Mesendoderm (in vitro differentiated cells): ENCODE measurements at regions not wholly inside any gene's neighbourhood (a gene's known extent, or its start where the extent isn't known, plus 50 kb on each side); places are given as distances from the start of the nearest gene placed in this dataset.
A peak's percentile ranks its signal among the peaks of the same experiment; 100 is the strongest.

Experiments
- DNase-seq: peaks from one replicate; pipeline ENCODE4 v3.0.0; 2013
- H2AK5ac ChIP-seq: 2 replicates; pipeline ENCODE4 v1.6.1; 2013; ENCODE audit warnings: low read length, inconsistent platforms
- H2BK120ac ChIP-seq: 2 replicates; pipeline ENCODE4 v1.6.1; 2013; ENCODE audit warnings: low read depth, mild to moderate bottlenecking, low read length, moderate library complexity, mixed read lengths
- H2BK15ac ChIP-seq: replicated peaks from 2 replicates; pipeline ENCODE4 v1.6.1; 2013; ENCODE audit warnings: low read depth, mild to moderate bottlenecking, moderate library complexity
- H2BK5ac ChIP-seq: 2 replicates; pipeline ENCODE4 v1.6.1; 2013; ENCODE audit warnings: low read length, inconsistent platforms
- H3K18ac ChIP-seq: 2 replicates; pipeline ENCODE4 v1.6.1; 2013; ENCODE audit warnings: mild to moderate bottlenecking, low read length, mixed read lengths
- H3K23ac ChIP-seq: one replicate; pipeline ENCODE4 v1.6.1; 2013; ENCODE audit warnings: low read length
- H3K27ac ChIP-seq: 2 replicates; pipeline ENCODE4 v1.5.1; 2013; ENCODE audit warnings: low read depth, mild to moderate bottlenecking, inconsistent platforms, low read length, moderate library complexity
- H3K27me3 ChIP-seq: 2 replicates; pipeline ENCODE4 v1.6.1; 2013; ENCODE audit warnings: low read length, control low read depth, mild to moderate bottlenecking, inconsistent platforms; ENCODE audit not compliant: insufficient read depth, poor library complexity
- H3K36me3 ChIP-seq: 2 replicates; pipeline ENCODE4 v1.6.1; 2013; ENCODE audit warnings: low read length, inconsistent platforms; ENCODE audit not compliant: control insufficient read depth, insufficient read depth
- H3K4ac ChIP-seq: one replicate; pipeline ENCODE4 v1.6.1; 2013; ENCODE audit warnings: low read depth, mild to moderate bottlenecking, low read length, moderate library complexity
- H3K4me1 ChIP-seq: 2 replicates; pipeline ENCODE4 v1.6.1; 2013; ENCODE audit warnings: low read depth, low read length, inconsistent platforms; ENCODE audit not compliant: control insufficient read depth
- H3K4me2 ChIP-seq: 2 replicates; pipeline ENCODE4 v1.6.1; 2013; ENCODE audit warnings: low read length
- H3K4me3 ChIP-seq: 2 replicates; pipeline ENCODE4 v1.5.1; 2013; ENCODE audit warnings: mild to moderate bottlenecking, low read length
- H3K56ac ChIP-seq: one replicate; pipeline ENCODE4 v1.6.1; 2013; ENCODE audit warnings: low read length
- H3K79me1 ChIP-seq: 2 replicates; pipeline ENCODE4 v1.6.1; 2013; ENCODE audit warnings: low read length, inconsistent platforms
- H3K79me2 ChIP-seq: 2 replicates; pipeline ENCODE4 v1.6.1; 2013; ENCODE audit warnings: mild to moderate bottlenecking, low read length; ENCODE audit not compliant: control insufficient read depth, insufficient read depth
- H3K9ac ChIP-seq: 2 replicates; pipeline ENCODE4 v1.6.1; 2013; ENCODE audit warnings: low read length, inconsistent platforms
- H4K5ac ChIP-seq: one replicate; pipeline ENCODE4 v1.6.1; 2013; ENCODE audit warnings: low read length
- H4K8ac ChIP-seq: one replicate; pipeline ENCODE4 v1.6.1; 2013; ENCODE audit warnings: low read depth, mild to moderate bottlenecking, control low read depth, low read length, moderate library complexity
- WGBS: extraction: QIAGEN DNeasy Blood & Tissue Kit; methylation state at CpG from one replicate; pipeline ENCODE4 v1.1.7; 2013; ENCODE audit warnings: low lambda C conversion rate, missing lambda C conversion rate; ENCODE audit not compliant: insufficient coverage; ENCODE audit errors: extremely low coverage; 5-methylcytosine and 5-hydroxymethylcytosine counted together

DNA sequence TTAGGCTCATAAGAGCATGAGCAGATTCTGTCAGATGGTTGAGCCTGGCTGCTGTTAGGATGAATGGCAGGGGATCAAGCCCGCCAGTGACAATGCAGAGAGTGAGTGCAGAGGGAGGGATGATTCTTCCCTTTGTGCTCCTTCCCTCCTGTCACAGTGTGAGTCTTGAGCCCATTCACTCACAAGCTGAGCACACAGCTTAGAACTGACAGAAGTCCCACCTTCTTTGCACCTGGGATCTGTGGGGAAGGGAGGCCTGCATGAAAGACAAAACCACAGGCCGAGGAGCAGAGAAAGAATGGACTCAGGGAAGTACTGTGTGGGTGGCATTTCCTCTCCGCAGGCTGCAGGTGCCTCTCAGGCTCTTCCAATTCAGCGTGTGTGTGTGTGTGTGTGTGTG, 160.6 kb downstream of the KCNA5 start:
- H3K56ac ChIP-seq: no peak overlapping the region
- no peak overlapping the region for H4K5ac ChIP-seq
- H2AK5ac ChIP-seq: no peak overlapping the region
- DNase-seq: peak; percentile 45
- H3K36me3 ChIP-seq: no peaks in the 10 kb centered on the region
- no peak overlapping the region for H3K9ac ChIP-seq
- H3K18ac ChIP-seq: no peak overlapping the region
- no peaks in the 10 kb centered on the region for H3K79me1 ChIP-seq
- H2BK5ac ChIP-seq: no peak overlapping the region
- H3K23ac ChIP-seq: no peak overlapping the region
- no peak overlapping the region for H2BK15ac ChIP-seq
- WGBS: no CpG with 5 or more reads among the region's 4 CpGs
- no peak overlapping the region for H3K4me2 ChIP-seq
- no peak overlapping the region for H3K4me3 ChIP-seq
- no peak overlapping the region for H3K4ac ChIP-seq
- peaks cover 4% of the 10 kb centered on the region for H3K4me1 ChIP-seq
- H4K8ac ChIP-seq: no peak overlapping the region
- H3K79me2 ChIP-seq: no peaks in the 10 kb centered on the region
- H3K27ac ChIP-seq: no peak overlapping the region
- H3K27me3 ChIP-seq: no peaks in the 10 kb centered on the region
- no peak overlapping the region for H2BK120ac ChIP-seq

GRCh38 chr12:5204831-5205230, 161.2 kb downstream of the KCNA5 start:
- Histone ChIP-seq H2BK15ac (no peak overlapping the region), H2BK5ac (no peak overlapping the region), H3K18ac (no peak overlapping the region), H3K4me1 (peaks cover 4% of the 10 kb centered on the region), H2AK5ac (no peak overlapping the region), H3K36me3 (no peaks in the 10 kb centered on the region), H3K4me2 (no peak overlapping the region), H3K27ac (no peak overlapping the region), H4K8ac (no peak overlapping the region), H4K5ac (no peak overlapping the region), H3K27me3 (no peaks in the 10 kb centered on the region), H3K4me3 (no peak overlapping the region), H3K79me2 (no peaks in the 10 kb centered on the region), H2BK120ac (no peak overlapping the region), H3K79me1 (no peaks in the 10 kb centered on the region), H3K4ac (no peak overlapping the region), H3K23ac (no peak overlapping the region), H3K56ac (no peak overlapping the region), H3K9ac (no peak overlapping the region)
- 100% methylated on average over 1 of the region's 4 CpGs for WGBS
- no peak for DNase-seq

DNA sequence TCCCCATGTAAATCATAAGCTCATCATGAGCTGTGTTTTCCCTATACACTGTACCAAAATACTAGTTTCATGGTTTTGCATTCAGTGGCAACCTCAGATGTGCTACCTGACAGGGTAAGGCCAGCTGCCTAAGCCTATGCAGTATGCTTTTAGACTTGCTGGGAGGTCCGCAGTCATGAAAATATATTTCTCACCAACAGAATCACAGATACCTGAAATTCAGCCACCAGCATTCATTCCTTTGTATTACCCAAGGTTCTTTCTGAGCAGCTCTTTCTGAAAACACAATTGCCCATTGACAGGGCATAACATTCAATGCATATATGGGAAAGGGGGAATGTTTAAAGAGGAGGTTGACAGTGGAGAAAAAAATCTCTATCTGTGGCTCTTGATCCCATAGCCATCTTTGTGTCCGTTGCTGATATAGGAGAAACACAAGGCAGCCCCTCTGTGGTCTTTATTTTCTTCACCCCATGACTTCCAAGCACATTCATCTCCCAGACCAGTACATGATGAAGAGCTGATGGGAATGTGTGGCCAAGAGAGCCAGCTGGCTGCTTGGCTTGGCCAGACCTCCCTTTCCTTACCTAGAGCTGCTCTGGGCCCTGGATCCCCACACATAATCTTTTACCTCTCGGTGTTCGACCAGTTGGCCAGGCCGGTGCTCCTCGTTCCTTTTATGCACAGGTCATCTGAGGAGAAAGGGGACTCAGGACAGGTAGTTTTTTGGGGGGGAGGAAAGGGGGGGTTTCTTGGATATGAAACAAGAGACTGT, 162.9 kb downstream of the KCNA5 start:
- no peaks in the 10 kb centered on the region for H3K79me1 ChIP-seq
- no CpG with 5 or more reads among the region's 6 CpGs for WGBS
- H2BK15ac ChIP-seq: no peak overlapping the region
- no peak overlapping the region for H2AK5ac ChIP-seq
- no peak overlapping the region for H4K5ac ChIP-seq
- no peaks in the 10 kb centered on the region for H3K4me1 ChIP-seq
- no peaks in the 10 kb centered on the region for H3K79me2 ChIP-seq
- no peak overlapping the region for H3K18ac ChIP-seq
- no peak for DNase-seq
- no peak overlapping the region for H3K4ac ChIP-seq
- no peak overlapping the region for H2BK5ac ChIP-seq
- H3K27me3 ChIP-seq: no peaks in the 10 kb centered on the region
- H3K4me2 ChIP-seq: no peak overlapping the region
- H3K56ac ChIP-seq: no peak overlapping the region
- H3K4me3 ChIP-seq: no peak overlapping the region
- no peak overlapping the region for H3K27ac ChIP-seq
- no peak overlapping the region for H3K23ac ChIP-seq
- H4K8ac ChIP-seq: no peak overlapping the region
- no peak overlapping the region for H2BK120ac ChIP-seq
- no peak overlapping the region for H3K9ac ChIP-seq
- no peaks in the 10 kb centered on the region for H3K36me3 ChIP-seq

DNA sequence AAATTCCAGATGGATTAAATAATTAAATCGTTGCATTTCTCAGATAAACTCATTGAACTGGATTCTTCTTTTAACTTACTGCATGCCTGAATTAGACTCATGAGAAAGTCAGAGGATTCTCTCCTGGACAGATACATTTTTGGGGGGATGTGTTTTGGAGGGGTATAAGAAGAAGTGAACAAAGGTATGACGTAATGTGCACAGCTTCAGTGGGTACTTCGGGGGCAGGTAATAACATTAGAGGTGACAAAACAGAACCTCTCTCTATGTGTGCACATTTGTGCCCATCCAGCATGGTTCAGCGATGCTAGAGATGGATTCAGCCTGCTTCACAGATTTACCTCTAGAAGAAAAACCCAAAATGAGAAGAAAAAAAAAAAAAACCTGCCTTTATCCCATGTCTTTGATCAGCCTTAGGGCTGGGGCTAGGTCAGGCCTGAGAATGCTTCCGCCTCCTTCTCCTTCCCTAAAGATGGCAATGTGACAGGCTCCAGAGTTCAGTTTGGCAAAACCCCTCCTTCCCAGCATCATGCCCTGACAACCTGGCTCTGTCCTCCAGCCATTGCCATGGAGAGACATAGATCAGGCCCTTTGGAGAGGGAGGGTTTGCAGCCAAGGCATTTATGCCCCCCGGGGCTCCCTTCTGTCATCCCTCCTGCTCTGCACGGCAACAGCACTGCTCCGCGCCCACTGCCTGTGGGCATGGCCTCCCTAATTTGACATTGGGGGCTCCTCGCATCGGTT, 166.7 kb downstream of the KCNA5 start:
- Histone ChIP-seq H3K36me3 (no peaks in the 10 kb centered on the region), H3K79me2 (no peaks in the 10 kb centered on the region), H3K18ac (no peak overlapping the region), H3K4me3 (no peak overlapping the region), H3K23ac (no peak overlapping the region), H2BK5ac (no peak overlapping the region), H3K27me3 (no peaks in the 10 kb centered on the region), H2BK120ac (no peak overlapping the region), H2BK15ac (no peak overlapping the region), H4K5ac (no peak overlapping the region), H3K4ac (no peak overlapping the region), H4K8ac (no peak overlapping the region), H3K79me1 (no peaks in the 10 kb centered on the region), H3K4me1 (no peaks in the 10 kb centered on the region), H3K4me2 (no peak overlapping the region), H3K56ac (no peak overlapping the region), H3K9ac (no peak overlapping the region), H3K27ac (no peak overlapping the region), H2AK5ac (no peak overlapping the region)
- DNase-seq: no peak
- WGBS: no CpG with 5 or more reads among the region's 11 CpGs

DNA sequence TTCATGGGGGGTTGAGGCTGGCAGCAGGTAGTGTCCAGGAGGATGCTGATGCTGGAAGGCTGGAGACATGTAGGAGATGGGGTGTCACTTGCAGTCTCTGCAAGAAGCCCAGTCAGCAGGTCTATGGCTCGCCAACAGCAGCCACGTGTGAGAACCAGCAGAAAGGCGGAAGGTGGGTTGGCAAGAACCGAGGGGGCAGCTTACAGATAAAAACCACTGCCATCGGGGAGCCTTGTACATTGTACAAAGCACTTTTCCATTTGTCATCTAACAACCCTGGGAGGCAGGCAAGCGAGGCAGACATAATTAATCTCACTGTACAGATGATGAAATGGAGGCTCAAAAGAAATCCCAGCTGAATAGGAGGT, 167.2 kb downstream of the KCNA5 start:
- no peak overlapping the region for H2BK5ac ChIP-seq
- no peaks in the 10 kb centered on the region for H3K36me3 ChIP-seq
- no peak overlapping the region for H4K5ac ChIP-seq
- no peak overlapping the region for H3K56ac ChIP-seq
- H3K4ac ChIP-seq: no peak overlapping the region
- no CpG with 5 or more reads among the region's 6 CpGs for WGBS
- no peak overlapping the region for H2AK5ac ChIP-seq
- H3K4me3 ChIP-seq: no peak overlapping the region
- H3K79me2 ChIP-seq: no peaks in the 10 kb centered on the region
- H4K8ac ChIP-seq: no peak overlapping the region
- no peak for DNase-seq
- H3K4me1 ChIP-seq: no peaks in the 10 kb centered on the region
- H2BK120ac ChIP-seq: no peak overlapping the region
- no peak overlapping the region for H3K9ac ChIP-seq
- H3K27ac ChIP-seq: no peak overlapping the region
- H3K79me1 ChIP-seq: no peaks in the 10 kb centered on the region
- no peak overlapping the region for H2BK15ac ChIP-seq
- no peak overlapping the region for H3K4me2 ChIP-seq
- H3K18ac ChIP-seq: no peak overlapping the region
- H3K23ac ChIP-seq: no peak overlapping the region
- no peaks in the 10 kb centered on the region for H3K27me3 ChIP-seq
